ENCODE measurements at regions not wholly inside any gene's neighbourhood (a gene's known extent, or its start where the extent isn't known, plus 50 kb on each side); places are given as distances from the start of the nearest gene placed in this dataset.

DNA sequence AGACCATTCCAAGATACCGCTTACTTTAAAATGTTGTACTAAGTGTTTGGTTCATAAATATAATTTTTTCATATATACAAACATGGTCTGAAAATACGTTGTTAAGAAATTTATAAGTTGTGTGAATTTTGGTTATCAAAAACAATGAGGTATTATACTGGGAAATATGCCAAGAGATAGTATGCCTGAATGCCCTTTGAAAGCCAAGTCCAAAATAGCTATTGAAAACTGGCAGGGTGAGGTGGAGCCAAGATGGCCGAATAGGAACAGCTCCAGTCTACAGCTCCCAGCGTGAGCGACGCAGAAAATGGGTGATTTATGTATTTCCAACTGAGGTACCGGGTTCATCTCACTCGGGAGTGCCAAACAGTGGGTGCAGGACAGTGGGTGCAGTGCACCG lies 533.5 kb downstream of the ZNF608 start:
- no peaks in the 10 kb centered on the region for H3K27me3 ChIP-seq
- TF ChIP-seq Cebpa-rat (IDR thresholded peaks at IDR 0.05), result no peak
- H4K20me1 ChIP-seq, result no peaks in the 10 kb centered on the region
- H3K9ac ChIP-seq, result no peak overlapping the region
- H3K4me1 ChIP-seq, result peaks cover 0 to 5% (median 0%) of the 10 kb centered on the region in 10 experiments; a peak in 1 of 20 replicates
- H3K4me2 ChIP-seq, result no peak overlapping the region
- no peak overlapping the region for H3K4me3 ChIP-seq
- H3K27ac ChIP-seq, result no peak overlapping the region
- H3K9me3 ChIP-seq (replicated peaks in 1 of 11), result peaks cover 14 to 24% (median 19%) of the 10 kb centered on the region in 11 experiments; a peak in 21 of 22 replicates
- H3K36me3 ChIP-seq, result no peaks in the 10 kb centered on the region

DNA sequence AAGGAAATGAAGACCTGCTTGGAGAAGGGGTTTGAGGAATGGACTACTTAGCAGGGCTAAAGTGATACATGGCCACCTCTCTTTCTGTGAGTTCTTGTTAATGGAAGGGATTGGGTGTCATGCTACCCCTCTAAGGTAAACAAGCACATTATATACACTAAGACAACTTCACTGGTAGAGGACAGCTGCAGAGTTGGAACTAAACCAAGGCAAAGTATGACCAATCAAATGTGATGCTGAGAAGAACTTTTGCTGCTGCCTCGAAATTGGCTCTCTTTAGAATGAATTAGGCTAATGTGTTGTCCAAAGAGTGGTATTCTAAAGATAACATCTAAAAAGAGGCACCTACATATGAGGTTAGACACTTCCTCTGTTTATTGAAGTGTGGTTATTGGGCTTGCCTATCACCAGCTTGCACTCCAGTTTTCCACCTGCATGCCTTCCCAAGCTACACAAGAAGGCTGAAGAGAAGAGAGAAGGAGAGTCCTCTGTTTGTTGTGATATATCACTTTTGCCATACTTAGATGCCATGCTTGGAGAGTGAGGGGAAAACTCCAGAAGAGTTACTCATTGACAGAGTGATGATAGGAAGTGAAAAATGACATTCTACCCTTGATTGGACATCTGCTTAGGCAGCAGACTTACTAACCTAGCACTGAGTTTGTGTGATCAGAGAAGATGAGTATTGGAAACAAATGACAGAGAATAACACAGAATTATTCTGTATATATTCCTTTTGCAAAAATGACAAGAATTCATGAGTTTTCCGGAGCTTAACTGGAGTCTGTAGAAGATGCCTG lies 536.1 kb downstream of the ZNF608 start:
- peaks cover 14 to 24% (median 19%) of the 10 kb centered on the region in 11 experiments; a peak in 21 of 22 replicates for H3K9me3 ChIP-seq (replicated peaks in 1 of 11)
- no peaks in the 10 kb centered on the region for H3K36me3 ChIP-seq
- no peaks in the 10 kb centered on the region for H3K27me3 ChIP-seq
- no peak overlapping the region for H3K4me2 ChIP-seq
- H4K20me1 ChIP-seq, result no peaks in the 10 kb centered on the region
- no peak overlapping the region for H3K9ac ChIP-seq
- H3K27ac ChIP-seq, result no peak overlapping the region
- no peak overlapping the region for H3K4me3 ChIP-seq
- H3K4me1 ChIP-seq, result peaks cover 0 to 5% (median 0%) of the 10 kb centered on the region in 10 experiments; a peak in 1 of 20 replicates
- TF ChIP-seq Cebpa-rat (IDR thresholded peaks at IDR 0.05), result no peak

DNA sequence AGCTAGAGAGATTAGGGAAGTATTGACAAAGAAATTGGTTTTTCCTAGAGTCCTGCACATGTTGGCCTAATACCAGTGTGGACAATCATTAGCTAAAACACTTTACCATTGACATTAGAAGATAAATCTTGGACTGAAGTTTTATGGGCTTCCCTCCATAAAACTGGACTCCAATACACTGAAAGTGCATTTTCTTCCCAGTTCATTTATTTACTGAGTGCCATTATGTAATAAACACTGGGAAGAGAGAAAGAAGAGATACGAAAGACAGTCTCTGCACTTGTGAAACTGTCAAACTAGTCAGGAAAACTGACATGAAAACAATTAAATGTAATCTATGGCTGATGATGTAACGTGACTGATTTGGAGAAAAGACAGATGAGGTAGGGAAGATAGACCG lies 539.3 kb downstream of the ZNF608 start:
- TF ChIP-seq Cebpa-rat (IDR thresholded peaks at IDR 0.05), result no peak
- H3K9me3 ChIP-seq (replicated peaks in 1 of 11), result peaks cover 22 to 34% (median 30%) of the 10 kb centered on the region in 11 experiments
- H3K9ac ChIP-seq, result no peak overlapping the region
- H3K4me3 ChIP-seq, result no peak overlapping the region
- peaks cover 0 to 5% (median 0%) of the 10 kb centered on the region in 10 experiments; a peak in 1 of 20 replicates for H3K4me1 ChIP-seq
- no peak overlapping the region for H3K27ac ChIP-seq
- no peak overlapping the region for H3K4me2 ChIP-seq
- H3K27me3 ChIP-seq, result no peaks in the 10 kb centered on the region
- H3K36me3 ChIP-seq, result 0 out of 22 replicates have a peak, but pooled peaks cover 0 to 6% (median 0%) of the 10 kb centered on the region in 11 experiments
- H4K20me1 ChIP-seq, result no peaks in the 10 kb centered on the region

DNA sequence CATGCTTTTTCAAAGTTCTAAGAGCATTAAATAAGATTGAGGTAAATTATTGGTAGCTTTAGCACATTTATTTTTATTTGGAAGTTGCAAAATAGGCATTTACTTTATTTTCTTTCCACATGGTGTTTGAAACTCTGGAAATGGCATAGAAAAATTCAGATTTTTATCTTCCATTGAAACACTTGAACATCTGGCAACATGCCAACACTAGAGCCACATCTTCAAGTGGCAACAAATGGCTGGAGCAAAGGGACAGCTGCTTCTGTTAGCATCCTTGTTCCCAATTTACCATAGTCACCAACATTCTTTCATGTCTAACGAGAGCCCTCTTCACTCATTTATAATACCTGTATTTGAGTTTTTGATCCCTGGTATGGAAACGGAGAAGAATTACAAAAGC lies 539.9 kb downstream of the ZNF608 start:
- no peak overlapping the region for H3K4me3 ChIP-seq
- H3K27ac ChIP-seq, result no peak overlapping the region
- peaks cover 0 to 5% (median 0%) of the 10 kb centered on the region in 10 experiments; a peak in 1 of 20 replicates for H3K4me1 ChIP-seq
- TF ChIP-seq Cebpa-rat (IDR thresholded peaks at IDR 0.05), result no peak
- H3K36me3 ChIP-seq, result 0 out of 22 replicates have a peak, but pooled peaks cover 0 to 6% (median 0%) of the 10 kb centered on the region in 11 experiments
- H3K4me2 ChIP-seq, result no peak overlapping the region
- peaks cover 26 to 39% (median 33%) of the 10 kb centered on the region in 11 experiments for H3K9me3 ChIP-seq (replicated peaks in 1 of 11)
- no peak overlapping the region for H3K9ac ChIP-seq
- no peaks in the 10 kb centered on the region for H4K20me1 ChIP-seq
- no peaks in the 10 kb centered on the region for H3K27me3 ChIP-seq

DNA sequence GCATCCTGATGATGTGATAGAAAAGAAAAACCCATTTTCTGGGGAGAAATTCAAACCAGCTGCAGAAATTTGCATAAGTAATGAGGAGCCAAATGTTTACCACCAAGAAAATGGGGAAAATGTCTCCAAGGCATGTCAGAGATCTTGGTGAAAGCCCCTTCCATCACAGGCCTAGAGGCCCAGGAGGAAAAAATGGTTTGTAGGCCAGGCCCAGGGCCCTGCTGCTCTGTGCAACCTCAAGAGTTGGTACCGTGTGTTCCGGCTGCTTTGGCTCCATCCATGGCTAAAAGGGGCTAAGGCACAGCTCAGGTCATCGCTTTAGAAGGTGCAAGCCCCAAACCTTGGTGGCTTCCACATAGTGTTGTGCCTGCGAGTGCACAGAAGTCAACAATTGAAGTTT lies 543.1 kb downstream of the ZNF608 start:
- no peak for TF ChIP-seq Cebpa-rat (IDR thresholded peaks at IDR 0.05)
- Histone ChIP-seq H4K20me1 (no peaks in the 10 kb centered on the region), H3K4me2 (no peak overlapping the region), H3K27me3 (no peaks in the 10 kb centered on the region), H3K36me3 (0 out of 22 replicates have a peak, but pooled peaks cover 0 to 6% (median 0%) of the 10 kb centered on the region in 11 experiments), H3K4me1 (no peaks in the 10 kb centered on the region), H3K4me3 (no peak overlapping the region), H3K9me3 (replicated peaks in 1 of 11) (peaks cover 26 to 40% (median 33%) of the 10 kb centered on the region in 11 experiments), H3K27ac (no peak overlapping the region), H3K9ac (no peak overlapping the region)

DNA sequence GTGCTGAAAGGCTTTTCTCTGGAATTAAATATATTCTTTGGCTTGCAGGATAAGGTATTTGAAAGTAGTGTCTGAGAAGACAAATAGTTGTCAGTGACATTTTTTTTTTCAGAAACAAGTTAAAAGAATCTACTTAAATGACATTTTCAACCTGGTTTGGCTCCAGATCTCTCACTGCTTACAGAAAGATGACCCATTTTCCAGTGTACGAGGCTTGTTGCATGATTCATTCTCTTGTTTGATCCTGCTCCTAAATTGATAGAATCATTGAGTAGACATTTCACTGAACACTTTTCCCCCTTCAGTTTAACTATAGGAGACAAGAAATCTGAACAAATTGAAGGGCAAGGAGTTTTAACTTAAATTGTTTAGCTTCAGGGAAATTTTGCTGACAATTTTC lies 546.1 kb downstream of the ZNF608 start:
- no peak for TF ChIP-seq Cebpa-rat (IDR thresholded peaks at IDR 0.05)
- H3K4me1 ChIP-seq, result no peaks in the 10 kb centered on the region
- H3K9me3 ChIP-seq (replicated peaks in 1 of 11), result peaks cover 26 to 37% (median 33%) of the 10 kb centered on the region in 11 experiments
- H4K20me1 ChIP-seq, result no peaks in the 10 kb centered on the region
- no peak overlapping the region for H3K4me2 ChIP-seq
- H3K36me3 ChIP-seq, result 0 out of 22 replicates have a peak, but pooled peaks cover 0 to 6% (median 0%) of the 10 kb centered on the region in 11 experiments
- H3K27ac ChIP-seq, result no peak overlapping the region
- no peak overlapping the region for H3K9ac ChIP-seq
- H3K27me3 ChIP-seq, result no peaks in the 10 kb centered on the region
- H3K4me3 ChIP-seq, result no peak overlapping the region

DNA sequence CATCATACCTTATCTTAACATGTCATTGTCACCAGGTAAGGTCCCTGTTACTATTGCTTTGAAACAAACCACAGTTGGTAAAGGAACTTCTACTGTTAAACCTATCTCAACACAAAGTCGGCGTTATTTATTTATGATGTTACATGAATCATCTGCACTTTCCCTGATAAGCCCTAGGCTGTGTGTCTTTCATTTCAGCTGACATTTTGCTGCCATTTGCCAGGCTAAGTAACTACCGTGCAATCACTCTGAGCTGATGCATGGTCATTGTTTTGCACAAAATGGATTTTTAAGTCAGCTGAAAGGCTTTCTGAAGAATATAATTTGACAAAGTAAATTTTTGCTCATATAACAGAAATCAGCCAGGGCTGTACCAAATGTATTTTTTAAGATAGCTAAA lies 546.5 kb downstream of the ZNF608 start:
- no peak for TF ChIP-seq Cebpa-rat (IDR thresholded peaks at IDR 0.05)
- Histone ChIP-seq H3K9ac (no peak overlapping the region), H4K20me1 (no peaks in the 10 kb centered on the region), H3K4me3 (no peak overlapping the region), H3K36me3 (0 out of 22 replicates have a peak, but pooled peaks cover 0 to 6% (median 0%) of the 10 kb centered on the region in 11 experiments), H3K27me3 (no peaks in the 10 kb centered on the region), H3K4me1 (no peaks in the 10 kb centered on the region), H3K27ac (no peak overlapping the region), H3K9me3 (replicated peaks in 1 of 11) (peaks cover 26 to 35% (median 32%) of the 10 kb centered on the region in 11 experiments), H3K4me2 (no peak overlapping the region)

DNA sequence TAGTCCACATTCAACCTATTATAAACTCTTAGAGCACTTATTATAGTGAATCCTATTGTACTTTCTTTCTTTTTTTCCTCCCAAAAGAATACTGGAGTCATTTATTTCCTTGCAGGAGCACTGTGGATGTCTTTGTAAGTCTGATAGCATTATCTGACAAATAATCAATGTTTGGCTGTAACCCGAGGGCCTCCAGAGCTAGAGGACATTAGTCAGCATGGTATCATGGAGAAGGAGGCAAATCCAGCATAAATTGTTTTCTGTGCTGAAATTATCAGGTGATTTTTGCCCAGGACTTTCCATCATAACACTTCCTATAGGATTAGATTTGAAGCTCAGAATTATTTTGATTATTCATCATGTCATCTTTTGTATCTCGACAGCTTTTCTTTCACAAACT lies 551.0 kb downstream of the ZNF608 start:
- Histone ChIP-seq H3K4me1 (no peaks in the 10 kb centered on the region), H4K20me1 (no peaks in the 10 kb centered on the region), H3K27me3 (no peaks in the 10 kb centered on the region), H3K4me2 (no peak overlapping the region), H3K4me3 (no peak overlapping the region), H3K9me3 (replicated peaks in 1 of 11) (no peaks in the 10 kb centered on the region), H3K36me3 (no peaks in the 10 kb centered on the region), H3K27ac (no peak overlapping the region), H3K9ac (no peak overlapping the region)
- no peak for TF ChIP-seq Cebpa-rat (IDR thresholded peaks at IDR 0.05)

DNA sequence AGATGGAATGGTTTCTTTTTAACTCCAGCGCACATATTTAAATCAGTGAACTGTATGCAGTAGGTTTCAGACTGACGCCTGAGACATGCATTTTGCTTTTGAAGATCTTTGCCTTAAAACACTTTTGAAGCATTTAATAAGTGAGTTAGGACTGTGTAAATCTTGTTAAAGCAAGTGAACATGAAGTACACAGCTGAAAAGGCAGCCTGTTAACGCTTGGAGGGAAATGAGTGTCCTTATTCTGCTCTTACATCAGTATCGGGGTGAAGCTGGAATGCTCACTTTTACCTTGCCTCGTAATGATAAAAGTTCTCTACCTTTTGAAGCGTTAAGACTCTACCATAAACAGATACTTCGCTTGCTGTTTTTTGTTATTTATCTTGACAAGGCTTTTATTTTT lies 552.2 kb downstream of the ZNF608 start:
- no peaks in the 10 kb centered on the region for H3K4me1 ChIP-seq
- H3K4me3 ChIP-seq, result no peak overlapping the region
- H3K27me3 ChIP-seq, result no peaks in the 10 kb centered on the region
- no peak overlapping the region for H3K27ac ChIP-seq
- no peak overlapping the region for H3K4me2 ChIP-seq
- H3K9me3 ChIP-seq (replicated peaks in 1 of 11), result no peaks in the 10 kb centered on the region
- no peak for TF ChIP-seq Cebpa-rat (IDR thresholded peaks at IDR 0.05)
- no peaks in the 10 kb centered on the region for H3K36me3 ChIP-seq
- no peak overlapping the region for H3K9ac ChIP-seq
- H4K20me1 ChIP-seq, result no peaks in the 10 kb centered on the region
